BJ (cell line): ENCODE measurements at regions not wholly inside any gene's neighbourhood (a gene's known extent, or its start where the extent isn't known, plus 50 kb on each side); places are given as distances from the start of the nearest gene placed in this dataset.

Experiments used
- CTCF ChIA-PET: fragments of 350-600 bp; formaldehyde crosslinking; extraction: SDS; loops from one replicate; lab custom pipeline; 2021; ENCODE audit warnings: antibody characterized with exemption, inconsistent platforms; lab: Yijun Ruan, JAX
- POLR2A ChIA-PET: fragments of 300-600 bp; sonication (Branson Sonifier 250); formaldehyde crosslinking; extraction: SDS; loops from one replicate; lab custom pipeline; 2021; ENCODE audit warnings: antibody characterized with exemption; lab: Charles Lee
- DNase-seq: peaks from one replicate; pipeline ENCODE4 v3.0.0-alpha.2; 2011; ENCODE audit warnings: low read depth
- H3K27me3 ChIP-seq: 2 replicates; pipeline ENCODE4 v1.6.0; 2011; ENCODE audit warnings: low read length; ENCODE audit not compliant: control insufficient read depth, insufficient read depth
- H3K36me3 ChIP-seq: 2 replicates; pipeline ENCODE4 v1.5.1; 2011; ENCODE audit warnings: low read length; ENCODE audit not compliant: control insufficient read depth, insufficient read depth
- H3K4me3 ChIP-seq: 2 replicates; pipeline ENCODE4 v1.5.1; 2011; ENCODE audit warnings: low read depth, mild to moderate bottlenecking, control low read depth, low read length
- CTCF ChIP-seq: IDR thresholded peaks from 2 replicates; pipeline ENCODE4 v1.5.1; 2011; ENCODE audit warnings: low read depth, mild to moderate bottlenecking, control low read depth, inconsistent platforms, low read length, moderate library complexity; ENCODE audit not compliant: insufficient read depth

GRCh38 chr7:149696280-149696679, 77.1 kb downstream of the ZNF467 start:
- Histone ChIP-seq H3K27me3 (peaks cover 6% of the 10 kb centered on the region; the same call in 1 of the 2 replicates), H3K36me3 (no peaks in the 10 kb centered on the region), H3K4me3 (no peak overlapping the region)
- ChIA-PET CTCF (interaction anchor here (0.6 to 1.3 kb wide), 2 partner anchors 10 to 598 kb away, joined by 3 to 4 read pairs; no protein-coding TSS in a partner anchor), POLR2A (no interaction called here)
- no peak for DNase-seq
- TF ChIP-seq CTCF, result no peak

- CTCF ChIA-PET, result interaction anchor here (0.9 kb wide), 1 partner anchor 11 kb away, joined by 3 read pairs; no protein-coding TSS in a partner anchor
- Histone ChIP-seq H3K27me3 (peaks cover 6% of the 10 kb centered on the region), H3K4me3 (peak overlapping the region; percentile 29), H3K36me3 (no peaks in the 10 kb centered on the region)
- DNase-seq, result no peak
- POLR2A ChIA-PET, result no interaction called here
- no peak for TF ChIP-seq CTCF
Observed at GRCh38 chr7:149692557-149692982, 80.8 kb downstream of the ZNF467 start.

- Histone ChIP-seq H3K36me3 (no peaks in the 10 kb centered on the region), H3K4me3 (no peak overlapping the region), H3K27me3 (peaks cover 6% of the 10 kb centered on the region)
- DNase-seq, result no peak
- ChIA-PET POLR2A (no interaction called here), CTCF (interaction anchor here (0.9 kb wide), 1 partner anchor 12 kb away, joined by 3 read pairs; no protein-coding TSS in a partner anchor)
- TF ChIP-seq CTCF, result no peak
Observed at GRCh38 chr7:149692056-149692455, 81.3 kb downstream of the ZNF467 start.

GRCh38 chr7:149690688-149691446, 82.5 kb downstream of the ZNF467 start:
- Histone ChIP-seq H3K36me3 (no peaks in the 10 kb centered on the region), H3K4me3 (no peak overlapping the region), H3K27me3 (peaks cover 4% of the 10 kb centered on the region)
- no peak for DNase-seq
- TF ChIP-seq CTCF, result no peak
- CTCF ChIA-PET, result interaction anchor here (1.0 to 1.9 kb wide), 2 partner anchors 13 to 49 kb away, joined by 3 read pairs; no protein-coding TSS in a partner anchor
- POLR2A ChIA-PET, result no interaction called here

- no peak for DNase-seq
- ChIA-PET CTCF (interaction anchor here (1.9 kb wide), 1 partner anchor 15 kb away, joined by 3 read pairs; no protein-coding TSS in a partner anchor), POLR2A (no interaction called here)
- no peaks in the 10 kb centered on the region for H3K36me3 ChIP-seq
- TF ChIP-seq CTCF, result no peak
- peaks cover 2% of the 10 kb centered on the region for H3K27me3 ChIP-seq
- H3K4me3 ChIP-seq, result no peak overlapping the region
Observed at GRCh38 chr7:149689291-149689721, 84.1 kb downstream of the ZNF467 start.
